MM.1S (cell line): ENCODE measurements at regions not wholly inside any gene's neighbourhood (a gene's known extent, or its start where the extent isn't known, plus 50 kb on each side); places are given as distances from the start of the nearest gene placed in this dataset.

Source experiments
- DNase-seq: peaks from one replicate; pipeline ENCODE4 v3.0.0-alpha.2; 2015
- H2AFZ ChIP-seq: fragments of 300-600 bp; sonication (generic); 2 replicates; pipeline ENCODE4 v1.6.0; 2016; ENCODE audit warnings: antibody characterized with exemption, low read length
- H3F3A ChIP-seq: fragments of 300-600 bp; sonication (generic); 2 replicates; pipeline ENCODE4 v1.6.1; 2016; ENCODE audit warnings: mild to moderate bottlenecking, antibody characterized with exemption, low read length, moderate library complexity, mixed read lengths; ENCODE audit not compliant: insufficient read depth
- H3K27ac ChIP-seq: fragments of 300-600 bp; sonication (generic); 2 replicates; pipeline ENCODE4 v1.5.1; 2016; ENCODE audit warnings: mild to moderate bottlenecking, low read length
- H3K27me3 ChIP-seq: fragments of 300-600 bp; sonication (generic); replicated peaks from 2 replicates; pipeline ENCODE4 v1.6.0; 2016; ENCODE audit warnings: low read length; ENCODE audit not compliant: insufficient read depth
- H3K36me3 ChIP-seq: fragments of 300-600 bp; sonication (generic); replicated peaks from 2 replicates; pipeline ENCODE4 v1.6.1; 2016; ENCODE audit warnings: mild to moderate bottlenecking, low read length, mixed read lengths; ENCODE audit not compliant: insufficient read depth
- H3K4me1 ChIP-seq: fragments of 300-600 bp; sonication (generic); 2 replicates; pipeline ENCODE4 v1.6.1; 2016; ENCODE audit warnings: low read length, mixed read lengths
- H3K4me2 ChIP-seq: fragments of 300-600 bp; sonication (generic); 2 replicates; pipeline ENCODE4 v1.6.0; 2016; ENCODE audit warnings: low read depth, low read length
- H3K4me3 ChIP-seq: fragments of 300-600 bp; sonication (generic); 2 replicates; pipeline ENCODE4 v1.5.1; 2016; ENCODE audit warnings: low read length, mixed read lengths
- H3K79me2 ChIP-seq: fragments of 300-600 bp; sonication (generic); 2 replicates; pipeline ENCODE4 v1.6.1; 2016; ENCODE audit warnings: mixed run types, low read length, mixed read lengths
- H3K9ac ChIP-seq: fragments of 300-600 bp; sonication (generic); 2 replicates; pipeline ENCODE4 v1.6.1; 2016; ENCODE audit warnings: low read length, mixed read lengths
- H3K9me2 ChIP-seq: fragments of 300-600 bp; sonication (generic); replicated peaks from 2 replicates; pipeline ENCODE4 v1.6.1; 2016; ENCODE audit warnings: mild to moderate bottlenecking, low read length, mixed read lengths; ENCODE audit not compliant: insufficient read depth
- H3K9me3 ChIP-seq: fragments of 300-600 bp; sonication (generic); replicated peaks from 2 replicates; pipeline ENCODE4 v1.6.1; 2016; ENCODE audit warnings: mild to moderate bottlenecking, low read length, mixed read lengths; ENCODE audit not compliant: insufficient read depth
- H4K20me1 ChIP-seq: fragments of 300-600 bp; sonication (generic); 2 replicates; pipeline ENCODE4 v1.6.1; 2016; ENCODE audit warnings: mild to moderate bottlenecking, low read length, moderate library complexity, mixed read lengths; ENCODE audit not compliant: insufficient read depth
- EZH2 ChIP-seq: fragments of 300-600 bp; sonication (generic); optimal IDR thresholded peaks from 2 replicates; pipeline ENCODE3; 2017; ENCODE audit warnings: low read depth, mild to moderate bottlenecking, antibody characterized with exemption, low read length, mixed read lengths
- EZH2phosphoT487 ChIP-seq: fragments of 300-600 bp; sonication (generic); IDR thresholded peaks from 2 replicates; pipeline ENCODE4 v1.6.1; 2018; ENCODE audit warnings: antibody characterized with exemption, low read length
- TF ChIP-seq, protein P1 (sequence below): fragments of 300-600 bp; sonication (generic); IDR thresholded peaks from 2 replicates; pipeline ENCODE4 v1.5.1; 2016; ENCODE audit warnings: antibody characterized with exemption, low read length, mixed read lengths

DNA sequence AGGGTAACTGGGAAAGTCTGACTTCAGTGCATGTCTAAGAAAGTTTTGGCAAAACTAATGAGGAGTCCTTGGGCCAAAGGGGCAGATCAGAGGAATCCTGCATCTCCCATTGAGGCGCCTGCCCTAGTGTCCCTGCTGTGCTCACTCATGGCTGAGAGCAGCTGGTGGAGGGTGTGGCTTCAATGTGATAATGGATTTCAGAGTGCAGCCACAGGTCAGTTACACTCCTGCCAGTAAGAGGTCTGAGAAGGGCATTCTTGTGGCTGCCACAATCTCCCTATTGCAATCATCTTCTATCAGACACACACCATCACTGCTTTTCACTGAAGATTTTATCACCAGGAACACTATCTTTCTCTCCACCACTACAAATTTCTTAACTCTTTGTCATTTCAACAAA lies 457.1 kb downstream of the MID1IP1 start:
- TF ChIP-seq, protein P1, sequence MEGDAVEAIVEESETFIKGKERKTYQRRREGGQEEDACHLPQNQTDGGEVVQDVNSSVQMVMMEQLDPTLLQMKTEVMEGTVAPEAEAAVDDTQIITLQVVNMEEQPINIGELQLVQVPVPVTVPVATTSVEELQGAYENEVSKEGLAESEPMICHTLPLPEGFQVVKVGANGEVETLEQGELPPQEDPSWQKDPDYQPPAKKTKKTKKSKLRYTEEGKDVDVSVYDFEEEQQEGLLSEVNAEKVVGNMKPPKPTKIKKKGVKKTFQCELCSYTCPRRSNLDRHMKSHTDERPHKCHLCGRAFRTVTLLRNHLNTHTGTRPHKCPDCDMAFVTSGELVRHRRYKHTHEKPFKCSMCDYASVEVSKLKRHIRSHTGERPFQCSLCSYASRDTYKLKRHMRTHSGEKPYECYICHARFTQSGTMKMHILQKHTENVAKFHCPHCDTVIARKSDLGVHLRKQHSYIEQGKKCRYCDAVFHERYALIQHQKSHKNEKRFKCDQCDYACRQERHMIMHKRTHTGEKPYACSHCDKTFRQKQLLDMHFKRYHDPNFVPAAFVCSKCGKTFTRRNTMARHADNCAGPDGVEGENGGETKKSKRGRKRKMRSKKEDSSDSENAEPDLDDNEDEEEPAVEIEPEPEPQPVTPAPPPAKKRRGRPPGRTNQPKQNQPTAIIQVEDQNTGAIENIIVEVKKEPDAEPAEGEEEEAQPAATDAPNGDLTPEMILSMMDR = no peak
- TF ChIP-seq EZH2phosphoT487 (no peak), EZH2 (no peak)
- H3K4me2 ChIP-seq = no peak overlapping the region
- no peaks in the 10 kb centered on the region for H3K4me1 ChIP-seq
- no peaks in the 10 kb centered on the region for H3K27me3 ChIP-seq
- no peak overlapping the region for H3K27ac ChIP-seq
- no peak overlapping the region for H2AFZ ChIP-seq
- H3K9ac ChIP-seq = no peak overlapping the region
- H3K4me3 ChIP-seq = no peak overlapping the region
- H3K9me2 ChIP-seq = no peaks in the 10 kb centered on the region
- DNase-seq = no peak
- H3F3A ChIP-seq = no peaks in the 10 kb centered on the region
- H3K36me3 ChIP-seq = no peaks in the 10 kb centered on the region
- H4K20me1 ChIP-seq = no peaks in the 10 kb centered on the region
- no peaks in the 10 kb centered on the region for H3K9me3 ChIP-seq
- no peaks in the 10 kb centered on the region for H3K79me2 ChIP-seq

DNA sequence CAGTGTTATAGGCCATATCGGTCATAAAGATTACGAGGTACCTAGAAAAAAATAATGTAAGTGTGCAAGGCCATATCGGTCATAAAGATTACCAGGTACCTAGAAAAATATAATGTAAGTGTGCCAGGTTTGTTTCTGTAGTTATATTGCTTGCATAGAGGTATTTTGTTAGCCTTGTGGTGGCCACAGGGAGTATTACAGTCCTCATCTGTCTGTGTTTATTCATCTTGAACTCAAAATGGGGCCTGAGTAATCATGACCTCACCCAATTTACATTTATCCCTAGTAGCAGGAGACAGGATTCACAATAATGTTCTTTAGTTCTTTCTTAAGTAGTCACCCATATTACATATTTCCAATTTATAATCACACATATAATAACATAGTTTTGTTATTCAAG lies 459.7 kb downstream of the MID1IP1 start:
- H3K36me3 ChIP-seq = no peaks in the 10 kb centered on the region
- TF ChIP-seq, protein P1 = no peak
- no peak for TF ChIP-seq EZH2
- TF ChIP-seq EZH2phosphoT487 = no peak
- H3K27me3 ChIP-seq = no peaks in the 10 kb centered on the region
- H4K20me1 ChIP-seq = no peaks in the 10 kb centered on the region
- no peak overlapping the region for H3K4me3 ChIP-seq
- no peaks in the 10 kb centered on the region for H3F3A ChIP-seq
- H3K9me2 ChIP-seq = no peaks in the 10 kb centered on the region
- no peak for DNase-seq
- H2AFZ ChIP-seq = no peak overlapping the region
- H3K4me1 ChIP-seq = no peaks in the 10 kb centered on the region
- no peak overlapping the region for H3K9ac ChIP-seq
- no peaks in the 10 kb centered on the region for H3K9me3 ChIP-seq
- no peak overlapping the region for H3K4me2 ChIP-seq
- no peak overlapping the region for H3K27ac ChIP-seq
- H3K79me2 ChIP-seq = no peaks in the 10 kb centered on the region

DNA sequence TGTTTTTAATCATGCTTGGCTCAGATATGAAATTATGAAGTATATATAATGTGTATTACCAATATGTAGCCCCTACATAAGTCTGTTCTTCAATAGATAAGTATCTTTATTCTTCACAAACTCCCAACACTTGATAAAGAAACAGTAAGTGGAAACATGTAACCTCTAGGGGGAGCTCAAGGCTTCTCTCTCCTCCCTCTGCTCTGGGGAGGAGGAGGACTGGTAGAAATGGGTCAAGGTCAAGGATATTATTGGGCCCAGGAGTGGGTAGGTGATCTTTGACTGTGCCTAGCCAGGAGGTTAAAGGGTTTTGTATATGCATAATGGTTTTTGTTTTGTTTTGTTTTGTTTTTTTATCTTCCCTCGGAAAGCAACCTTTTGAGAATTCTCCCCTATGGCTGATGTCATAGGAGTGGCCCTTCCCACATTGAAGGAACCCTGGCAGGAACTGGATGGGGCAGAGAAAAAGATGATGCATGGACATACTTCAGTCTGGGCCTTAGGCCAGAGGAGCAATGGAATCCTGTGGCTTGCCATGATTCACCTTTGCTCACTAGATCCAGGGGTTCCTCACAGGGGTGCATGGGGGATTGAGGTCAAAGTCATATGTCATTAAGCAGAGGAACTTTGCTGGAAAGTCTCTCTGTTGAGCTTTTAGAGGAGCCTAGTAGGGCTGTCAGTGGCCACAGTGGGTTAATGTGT lies 460.3 kb downstream of the MID1IP1 start:
- H3K27me3 ChIP-seq = no peaks in the 10 kb centered on the region

More for the DNA sequence above, 460.3 kb downstream of the MID1IP1 start:
- Histone ChIP-seq H3K4me3 (no peak overlapping the region), H3K9me3 (no peaks in the 10 kb centered on the region), H3K36me3 (no peaks in the 10 kb centered on the region), H3K27ac (no peak overlapping the region), H3K9ac (no peak overlapping the region), H3K79me2 (no peaks in the 10 kb centered on the region), H3K9me2 (no peaks in the 10 kb centered on the region), H2AFZ (no peak overlapping the region), H3F3A (no peaks in the 10 kb centered on the region), H3K4me2 (no peak overlapping the region), H3K4me1 (no peaks in the 10 kb centered on the region), H4K20me1 (no peaks in the 10 kb centered on the region)
- TF ChIP-seq, protein P1 = peak; percentile 60
- no peak for TF ChIP-seq EZH2phosphoT487
- DNase-seq = peak; percentile 43
